ENCODE measurements at regions not wholly inside any gene's neighbourhood (a gene's known extent, or its start where the extent isn't known, plus 50 kb on each side); places are given as distances from the start of the nearest gene placed in this dataset.

DNA sequence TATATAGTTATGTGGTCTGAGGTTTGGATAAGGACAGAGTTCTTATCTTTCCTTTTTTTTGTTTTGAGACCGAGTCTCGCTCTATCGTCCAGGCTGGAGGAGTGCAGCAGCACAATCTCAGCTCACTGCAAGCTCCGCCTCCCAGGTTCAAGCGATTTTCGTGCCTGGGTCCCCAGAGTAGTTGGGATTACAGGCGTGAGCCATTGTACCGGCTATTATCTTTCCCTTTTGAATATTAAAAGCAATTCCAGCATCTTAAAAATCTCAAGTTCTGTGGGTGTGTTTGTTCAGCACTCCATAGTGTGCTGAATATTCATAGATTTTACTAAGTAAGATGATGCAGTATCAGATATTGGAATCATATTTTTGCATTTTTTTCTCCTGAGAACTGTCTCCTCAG lies 404.4 kb upstream of the RGS6 start:
- Histone ChIP-seq H3K27ac (replicated peaks in 1 of 4) (no peak overlapping the region), H3K4me3 (no peak overlapping the region), H3K36me3 (no peaks in the 10 kb centered on the region), H3K4me1 (peaks cover 5 to 12% (median 9%) of the 10 kb centered on the region in 4 donors), H3K9me3 (no peaks in the 10 kb centered on the region), H3K27me3 (no peaks in the 10 kb centered on the region)
- intact Hi-C loops (cut with DNase I), result no loop called here
- DNase-seq (ENCODE audit: extremely low spot score), result no peak
- TF ChIP-seq, protein P1, sequence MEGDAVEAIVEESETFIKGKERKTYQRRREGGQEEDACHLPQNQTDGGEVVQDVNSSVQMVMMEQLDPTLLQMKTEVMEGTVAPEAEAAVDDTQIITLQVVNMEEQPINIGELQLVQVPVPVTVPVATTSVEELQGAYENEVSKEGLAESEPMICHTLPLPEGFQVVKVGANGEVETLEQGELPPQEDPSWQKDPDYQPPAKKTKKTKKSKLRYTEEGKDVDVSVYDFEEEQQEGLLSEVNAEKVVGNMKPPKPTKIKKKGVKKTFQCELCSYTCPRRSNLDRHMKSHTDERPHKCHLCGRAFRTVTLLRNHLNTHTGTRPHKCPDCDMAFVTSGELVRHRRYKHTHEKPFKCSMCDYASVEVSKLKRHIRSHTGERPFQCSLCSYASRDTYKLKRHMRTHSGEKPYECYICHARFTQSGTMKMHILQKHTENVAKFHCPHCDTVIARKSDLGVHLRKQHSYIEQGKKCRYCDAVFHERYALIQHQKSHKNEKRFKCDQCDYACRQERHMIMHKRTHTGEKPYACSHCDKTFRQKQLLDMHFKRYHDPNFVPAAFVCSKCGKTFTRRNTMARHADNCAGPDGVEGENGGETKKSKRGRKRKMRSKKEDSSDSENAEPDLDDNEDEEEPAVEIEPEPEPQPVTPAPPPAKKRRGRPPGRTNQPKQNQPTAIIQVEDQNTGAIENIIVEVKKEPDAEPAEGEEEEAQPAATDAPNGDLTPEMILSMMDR (IDR thresholded peaks at IDR 0.05), result no peak
- no peak for TF ChIP-seq EP300 (IDR thresholded peaks at IDR 0.05)
- no peak for TF ChIP-seq POLR2AphosphoS5 (IDR thresholded peaks at IDR 0.05)
- no peak for TF ChIP-seq POLR2A (IDR thresholded peaks at IDR 0.05; ENCODE audit: low read depth)
- WGBS, result 95% methylated on average over 8 of the region's 8 CpGs

DNA sequence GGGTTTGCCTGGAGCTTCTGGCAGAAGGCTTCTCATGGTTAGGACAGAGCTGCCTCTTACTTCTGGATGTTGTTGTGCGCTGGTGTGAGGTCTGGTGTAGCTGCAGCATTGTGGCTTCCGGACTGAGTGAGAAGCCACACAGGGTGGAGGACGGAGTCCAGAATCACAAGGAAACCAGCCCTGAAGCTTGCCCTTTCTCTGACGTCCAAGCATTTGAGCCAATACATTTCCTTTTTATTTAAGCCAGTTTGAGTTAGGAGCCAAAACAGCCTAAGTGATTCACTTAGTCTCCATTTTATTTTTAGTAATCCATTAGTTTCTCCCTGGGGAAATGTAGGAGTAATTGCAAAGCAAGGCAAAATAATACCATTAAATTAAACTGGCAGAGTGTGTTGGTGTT lies 402.4 kb upstream of the RGS6 start:
- intact Hi-C loops (cut with DNase I), result no loop called here
- Histone ChIP-seq H3K27ac (replicated peaks in 1 of 4) (peak overlapping the region in 1 of 4 donors; percentile 1), H3K4me1 (peaks cover 5 to 13% (median 11%) of the 10 kb centered on the region in 4 donors), H3K9me3 (no peaks in the 10 kb centered on the region), H3K4me3 (no peak overlapping the region), H3K36me3 (no peaks in the 10 kb centered on the region), H3K27me3 (no peaks in the 10 kb centered on the region)
- no peak for DNase-seq (ENCODE audit: extremely low spot score)
- TF ChIP-seq POLR2AphosphoS5 (IDR thresholded peaks at IDR 0.05) (peak; percentile 25 to 45), EP300 (IDR thresholded peaks at IDR 0.05) (no peak), POLR2A (IDR thresholded peaks at IDR 0.05; ENCODE audit: low read depth) (no peak)
- TF ChIP-seq, protein P1 (IDR thresholded peaks at IDR 0.05), result no peak
- WGBS, result 38% methylated on average over 4 of the region's 4 CpGs

DNA sequence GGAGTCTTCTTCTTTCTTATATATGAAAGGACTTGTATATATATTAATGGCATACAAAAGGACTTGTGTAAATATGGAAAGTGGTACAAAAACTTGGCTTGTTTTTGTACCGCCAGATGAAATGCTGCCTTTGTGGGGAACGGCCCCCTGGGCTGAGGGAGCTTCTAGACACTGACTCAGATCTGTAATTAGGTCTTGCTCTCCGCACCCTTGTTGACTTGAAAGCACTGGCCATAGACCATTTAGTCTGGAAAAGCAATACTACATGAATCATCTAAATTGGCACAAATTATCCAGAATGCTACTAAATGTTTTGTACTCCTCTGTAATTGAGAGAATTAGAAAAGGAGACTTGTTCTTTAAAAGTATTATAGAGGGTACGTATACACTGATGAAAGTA lies 399.9 kb upstream of the RGS6 start:
- intact Hi-C loops (cut with DNase I), result no loop called here
- no peaks in the 10 kb centered on the region for H3K36me3 ChIP-seq
- H3K4me1 ChIP-seq, result peaks cover 5 to 32% (median 30%) of the 10 kb centered on the region in 4 donors
- TF ChIP-seq EP300 (IDR thresholded peaks at IDR 0.05), result no peak
- TF ChIP-seq POLR2AphosphoS5 (IDR thresholded peaks at IDR 0.05), result no peak
- no peak for TF ChIP-seq POLR2A (IDR thresholded peaks at IDR 0.05; ENCODE audit: low read depth)
- TF ChIP-seq, protein P1 (IDR thresholded peaks at IDR 0.05), result no peak
- H3K4me3 ChIP-seq, result no peak overlapping the region
- no peaks in the 10 kb centered on the region for H3K27me3 ChIP-seq
- no peaks in the 10 kb centered on the region for H3K9me3 ChIP-seq
- no peak for DNase-seq (ENCODE audit: extremely low spot score)
- no peak overlapping the region for H3K27ac ChIP-seq (replicated peaks in 1 of 4)
- whole genome bisulfite sequencing, result 71% methylated on average over 4 of the region's 4 CpGs

DNA sequence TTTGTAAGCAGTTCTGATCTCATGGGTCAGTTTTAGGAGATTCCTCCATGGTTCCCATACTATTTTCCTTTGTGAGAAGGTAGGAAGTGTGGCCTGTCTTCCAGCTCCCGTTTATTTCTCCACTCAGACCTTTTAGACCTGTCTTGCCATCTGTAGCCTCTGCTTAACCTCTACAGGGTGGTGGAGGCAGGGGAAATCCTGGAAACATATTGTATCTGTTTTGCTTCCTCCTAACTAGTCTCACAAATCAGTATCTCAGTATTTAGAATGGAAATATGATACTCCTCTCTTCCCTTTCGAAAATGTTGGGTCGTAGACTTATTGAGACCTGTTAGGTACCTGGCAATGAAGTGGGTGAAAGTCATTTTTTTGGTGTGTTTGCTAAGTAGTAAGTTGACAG lies 399.4 kb upstream of the RGS6 start:
- no peak for DNase-seq (ENCODE audit: extremely low spot score)
- TF ChIP-seq POLR2A (IDR thresholded peaks at IDR 0.05; ENCODE audit: low read depth) (no peak), EP300 (IDR thresholded peaks at IDR 0.05) (no peak), POLR2AphosphoS5 (IDR thresholded peaks at IDR 0.05) (no peak)
- TF ChIP-seq, protein P1 (IDR thresholded peaks at IDR 0.05), result no peak
- 65% methylated on average over 3 of the region's 3 CpGs for WGBS

DNA sequence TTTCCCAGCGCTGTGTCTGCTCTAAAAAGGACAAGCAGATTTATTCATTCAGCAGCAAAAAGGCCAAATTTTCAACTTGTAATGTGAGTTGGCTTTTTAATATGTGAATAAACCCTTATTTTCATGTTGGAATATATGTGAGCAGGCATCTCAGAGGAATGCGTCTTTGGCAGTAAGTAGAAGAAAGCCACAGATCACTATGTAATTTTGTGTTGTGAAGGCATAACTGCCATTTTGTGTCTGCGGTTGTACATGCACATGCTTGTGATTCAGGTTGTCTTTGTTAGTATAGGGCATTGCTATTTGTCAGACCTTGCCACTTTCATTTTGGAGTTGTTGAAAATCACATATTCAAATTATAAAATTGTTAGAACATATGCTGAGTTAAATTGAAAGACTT lies 398.8 kb upstream of the RGS6 start:
- intact Hi-C loops (cut with DNase I), result no loop called here
- H3K4me1 ChIP-seq, result peaks cover 5 to 43% (median 37%) of the 10 kb centered on the region in 4 donors
- H3K36me3 ChIP-seq, result no peaks in the 10 kb centered on the region
- no peaks in the 10 kb centered on the region for H3K27me3 ChIP-seq
- no peak for TF ChIP-seq EP300 (IDR thresholded peaks at IDR 0.05)
- TF ChIP-seq POLR2A (IDR thresholded peaks at IDR 0.05; ENCODE audit: low read depth), result no peak
- no peak for TF ChIP-seq POLR2AphosphoS5 (IDR thresholded peaks at IDR 0.05)
- TF ChIP-seq, protein P1 (IDR thresholded peaks at IDR 0.05), result no peak
- H3K27ac ChIP-seq (replicated peaks in 1 of 4), result no peak overlapping the region
- DNase-seq (ENCODE audit: extremely low spot score), result no peak
- H3K9me3 ChIP-seq, result no peaks in the 10 kb centered on the region
- 90% methylated on average over 3 of the region's 3 CpGs for WGBS
- H3K4me3 ChIP-seq, result no peak overlapping the region

More for the DNA sequence above, 399.4 kb upstream of the RGS6 start:
- H3K4me3 ChIP-seq, result no peak overlapping the region
- peaks cover 5 to 37% (median 33%) of the 10 kb centered on the region in 4 donors for H3K4me1 ChIP-seq
- no peaks in the 10 kb centered on the region for H3K27me3 ChIP-seq
- no peaks in the 10 kb centered on the region for H3K9me3 ChIP-seq
- intact Hi-C loops (cut with DNase I), result no loop called here
- H3K36me3 ChIP-seq, result no peaks in the 10 kb centered on the region
- no peak overlapping the region for H3K27ac ChIP-seq (replicated peaks in 1 of 4)

All from esophagus muscularis mucosa (tissue), 4 donors.